ENCODE measurements at regions not wholly inside any gene's neighbourhood (a gene's known extent, or its start where the extent isn't known, plus 50 kb on each side); places are given as distances from the start of the nearest gene placed in this dataset.

DNA sequence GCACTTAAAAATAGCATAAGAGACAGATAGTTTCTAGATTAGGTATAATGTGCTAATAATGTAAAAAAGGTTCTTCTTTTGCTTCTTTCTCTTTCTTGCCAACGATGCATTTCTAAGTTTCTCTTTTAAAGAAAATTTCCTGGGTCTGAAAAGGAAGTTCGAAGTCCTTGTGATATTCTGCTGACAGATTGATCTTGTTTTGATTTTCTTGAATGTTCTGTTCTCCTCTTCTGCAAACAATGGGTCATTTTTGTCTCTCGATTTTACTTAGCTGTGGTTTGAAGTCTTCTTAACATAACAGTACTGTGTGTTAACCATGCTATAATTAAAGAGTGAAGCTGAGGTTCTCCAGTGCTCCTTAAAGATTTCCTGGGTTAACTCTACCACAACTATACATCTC lies 61.1 kb upstream of the ACYP2 start:
- TF ChIP-seq POLR2A (IDR thresholded peaks at IDR 0.05), result no peak
- TF ChIP-seq, protein P1, sequence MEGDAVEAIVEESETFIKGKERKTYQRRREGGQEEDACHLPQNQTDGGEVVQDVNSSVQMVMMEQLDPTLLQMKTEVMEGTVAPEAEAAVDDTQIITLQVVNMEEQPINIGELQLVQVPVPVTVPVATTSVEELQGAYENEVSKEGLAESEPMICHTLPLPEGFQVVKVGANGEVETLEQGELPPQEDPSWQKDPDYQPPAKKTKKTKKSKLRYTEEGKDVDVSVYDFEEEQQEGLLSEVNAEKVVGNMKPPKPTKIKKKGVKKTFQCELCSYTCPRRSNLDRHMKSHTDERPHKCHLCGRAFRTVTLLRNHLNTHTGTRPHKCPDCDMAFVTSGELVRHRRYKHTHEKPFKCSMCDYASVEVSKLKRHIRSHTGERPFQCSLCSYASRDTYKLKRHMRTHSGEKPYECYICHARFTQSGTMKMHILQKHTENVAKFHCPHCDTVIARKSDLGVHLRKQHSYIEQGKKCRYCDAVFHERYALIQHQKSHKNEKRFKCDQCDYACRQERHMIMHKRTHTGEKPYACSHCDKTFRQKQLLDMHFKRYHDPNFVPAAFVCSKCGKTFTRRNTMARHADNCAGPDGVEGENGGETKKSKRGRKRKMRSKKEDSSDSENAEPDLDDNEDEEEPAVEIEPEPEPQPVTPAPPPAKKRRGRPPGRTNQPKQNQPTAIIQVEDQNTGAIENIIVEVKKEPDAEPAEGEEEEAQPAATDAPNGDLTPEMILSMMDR (IDR thresholded peaks at IDR 0.05), result no peak
